Kidney tubule cell (primary cell): ENCODE measurements at regions not wholly inside any gene's neighbourhood (a gene's known extent, or its start where the extent isn't known, plus 50 kb on each side); places are given as distances from the start of the nearest gene placed in this dataset.
"Not testable (repeated sequence)": the region's sequence is repeated elsewhere in the genome, so short reads cannot be mapped to it uniquely, and the experiment has no call there.

Experiments
- DNase-seq: peaks from one replicate; pipeline ENCODE4 v3.0.0-alpha.2; 2018; ENCODE audit warnings: low spot score

- DNase-seq = no peak
Measured at GRCh38 chr10:125554016-125554703, 128.8 kb downstream of the TEX36 start.

DNA sequence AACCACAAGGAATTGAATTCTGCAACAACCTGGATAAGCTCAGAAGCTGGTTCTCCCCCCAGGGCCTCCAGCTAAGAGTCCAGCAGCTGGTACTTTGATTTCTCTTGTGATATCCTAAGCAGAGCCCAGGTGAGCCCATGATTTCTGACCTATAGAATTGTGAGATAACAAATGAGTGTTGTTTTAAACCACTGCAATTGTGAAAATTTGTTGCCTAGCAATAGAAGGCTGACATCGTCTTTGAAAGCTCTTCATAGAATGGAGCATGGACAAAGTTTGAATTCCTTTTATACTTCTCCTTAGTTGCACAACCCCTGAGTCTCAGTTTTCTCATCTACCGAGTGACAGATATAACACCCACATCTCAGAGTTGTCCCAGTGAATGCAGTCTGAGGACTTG is 129.9 kb downstream of the TEX36 start:
- no peak for DNase-seq

DNA sequence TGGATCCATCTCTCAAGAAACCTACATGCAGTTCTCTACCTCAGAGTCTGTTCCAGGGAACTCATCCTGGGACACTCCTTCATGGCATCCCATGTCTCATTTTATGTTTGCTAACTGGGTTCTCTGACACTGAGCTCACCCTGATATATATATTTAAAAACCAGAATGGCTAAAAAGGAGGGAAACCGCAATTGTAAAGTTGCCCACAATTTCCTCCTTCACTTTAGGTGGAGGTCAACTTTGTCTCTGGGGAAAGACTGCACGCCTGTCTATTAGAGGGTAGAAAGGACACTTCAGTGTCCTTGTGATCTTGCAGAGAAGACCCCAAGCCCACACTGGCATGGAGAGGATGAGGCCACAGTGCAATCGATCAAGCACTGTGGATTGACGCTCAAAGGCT is 131.7 kb downstream of the TEX36 start:
- DNase-seq = no peak

DNA sequence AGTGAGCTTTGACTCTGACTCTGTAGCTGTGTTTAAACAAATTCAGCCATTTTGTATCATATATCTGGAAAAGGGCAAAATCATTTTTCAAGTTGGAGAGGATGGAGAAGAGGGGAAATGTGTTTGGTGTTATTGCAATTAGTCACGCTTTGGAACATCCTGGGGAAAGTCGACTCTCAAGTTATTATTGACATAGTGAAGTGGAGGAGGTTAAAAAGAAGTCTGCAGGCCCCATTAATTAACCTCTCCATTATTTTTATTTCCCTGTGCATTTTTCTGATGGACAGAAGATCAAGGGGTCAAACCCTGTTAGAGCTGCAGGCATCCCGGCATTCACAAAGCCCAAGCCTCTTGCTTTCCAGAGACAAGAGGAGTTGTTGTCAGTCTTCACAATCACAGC is 132.6 kb downstream of the TEX36 start:
- no peak for DNase-seq

GRCh38 chr10:125549653-125550052 is 133.3 kb downstream of the TEX36 start:
- no peak for DNase-seq

DNA sequence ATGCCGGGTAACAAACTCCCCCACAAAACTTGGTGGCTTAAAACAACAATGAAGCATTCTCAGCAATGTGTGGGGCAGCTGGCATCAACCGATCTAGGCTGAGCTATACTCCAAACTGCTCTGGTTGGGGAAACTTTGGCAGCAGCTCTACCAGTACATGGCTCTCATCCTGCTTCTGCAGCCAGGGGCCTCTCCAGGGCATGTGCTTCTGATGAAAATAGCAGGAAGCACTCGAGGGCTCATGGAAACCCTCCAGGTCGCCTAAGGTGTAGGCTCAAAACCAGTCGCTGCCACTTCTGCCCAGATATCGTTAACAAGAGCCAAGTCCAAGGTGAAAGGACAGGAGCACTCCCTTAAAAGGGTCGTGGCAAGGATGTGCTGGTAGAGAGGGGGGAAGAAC is 134.1 kb downstream of the TEX36 start:
- no peak for DNase-seq

GRCh38 chr10:125548356-125548755 is 134.6 kb downstream of the TEX36 start:
- no peak for DNase-seq

DNA sequence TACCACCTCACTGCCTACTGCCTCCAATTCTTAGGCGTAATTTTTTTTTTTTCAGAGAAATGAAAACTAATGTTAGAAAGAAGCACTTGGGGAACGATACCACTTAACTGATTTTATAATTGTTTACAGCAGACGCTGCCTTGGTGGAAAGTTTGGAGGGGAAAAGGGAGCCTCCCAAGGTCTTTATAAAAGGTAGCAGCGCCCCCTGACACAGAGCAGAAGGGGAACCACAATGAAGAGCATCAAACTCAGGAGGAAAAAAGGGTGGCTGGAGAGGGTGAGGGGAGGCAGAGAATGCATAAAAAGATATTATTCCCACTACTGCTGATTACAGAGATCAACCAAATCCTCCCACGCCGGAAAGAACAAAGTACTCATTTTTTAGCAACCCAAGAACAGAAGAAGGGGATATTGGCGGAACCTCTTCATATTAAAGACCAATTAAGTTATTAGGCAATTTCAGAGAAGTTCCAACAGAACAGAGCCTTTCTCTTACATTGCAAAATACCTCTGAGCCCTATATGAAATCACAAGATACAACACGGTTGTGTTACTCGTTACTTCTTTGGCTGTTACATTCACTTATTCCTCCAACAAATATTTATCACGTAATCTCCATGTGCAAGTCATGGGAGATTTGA is 135.8 kb downstream of the TEX36 start:
- DNase-seq = no peak

GRCh38 chr10:125543796-125544195 is 139.2 kb downstream of the TEX36 start:
- no peak for DNase-seq

DNA sequence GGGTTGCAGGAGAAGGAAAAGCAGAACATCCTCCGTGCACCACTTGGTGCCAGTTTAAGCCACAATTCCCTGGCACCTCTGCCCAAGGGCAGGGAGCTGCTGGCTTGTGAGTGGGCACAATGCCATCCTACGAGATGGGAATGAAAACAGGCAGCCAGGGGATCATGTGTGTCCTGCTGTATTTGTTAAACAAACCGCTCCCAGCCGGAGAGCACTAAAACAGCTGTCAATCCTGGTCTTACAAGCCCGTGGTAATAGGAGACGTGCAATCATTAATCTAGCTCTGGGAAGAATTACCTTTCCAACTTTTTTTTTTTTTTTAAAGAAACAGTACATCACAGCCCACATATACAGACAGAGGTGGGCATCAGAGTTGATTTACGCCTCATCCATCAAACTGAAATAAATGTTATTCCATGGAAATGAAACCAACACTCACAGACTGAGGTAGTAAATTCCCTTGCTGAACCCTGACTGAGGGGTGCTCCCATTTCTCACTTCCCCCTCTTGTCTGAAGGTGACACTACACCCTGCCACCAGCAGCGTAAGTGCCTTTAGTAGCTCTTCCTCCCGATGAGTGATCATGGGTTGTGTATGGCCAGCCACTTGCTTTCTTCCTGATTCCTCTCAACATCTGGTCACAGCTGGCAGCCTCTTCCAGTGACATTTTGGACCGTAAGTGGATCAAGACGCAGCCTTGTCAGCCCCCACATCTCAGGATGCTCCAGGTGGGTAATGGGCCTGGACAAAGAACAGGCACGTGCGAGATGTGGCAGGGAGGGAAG is 143.8 kb downstream of the TEX36 start:
- no peak for DNase-seq

- no peak for DNase-seq
Measured at GRCh38 chr10:125536236-125536635, 146.7 kb downstream of the TEX36 start.

DNA sequence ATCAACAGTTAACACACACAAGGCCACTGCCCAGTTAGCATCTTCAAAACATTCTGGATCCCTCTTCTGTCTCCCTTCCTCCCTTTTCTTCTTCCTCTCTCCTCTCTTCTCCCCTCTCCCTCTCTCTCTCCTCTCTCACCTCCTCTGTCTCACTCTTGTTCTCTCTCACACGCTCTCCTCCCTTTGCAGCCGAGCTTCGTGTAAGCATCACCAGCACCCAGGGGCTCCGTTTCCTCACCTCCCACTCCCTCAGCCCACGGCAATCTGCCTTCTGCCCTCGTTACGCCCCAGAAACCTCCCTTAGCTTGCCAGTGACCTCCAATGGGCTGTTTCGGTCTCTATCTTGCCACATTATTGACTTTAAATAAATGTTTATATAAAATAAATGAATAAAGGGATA is 147.4 kb downstream of the TEX36 start:
- no peak for DNase-seq

DNA sequence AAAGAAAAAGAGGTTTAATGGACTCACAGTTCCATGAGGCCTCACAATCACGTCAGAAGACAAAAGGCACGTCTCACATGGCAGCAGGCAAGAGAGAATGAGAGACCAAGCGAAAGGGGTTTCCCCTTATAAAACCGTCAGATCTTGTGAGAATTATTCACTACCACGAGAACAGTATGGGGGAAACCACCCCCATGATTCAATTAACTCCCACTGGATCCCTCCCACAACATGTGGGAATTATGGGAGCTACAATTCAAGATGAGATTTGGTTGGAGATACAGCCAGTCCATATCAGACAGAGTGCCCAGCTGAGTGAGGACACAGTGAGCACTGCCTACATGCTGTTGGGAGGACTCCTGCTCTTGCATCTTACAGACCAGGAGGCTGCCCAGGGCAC is 148.4 kb downstream of the TEX36 start:
- DNase-seq = no peak

- no peak for DNase-seq
Measured at GRCh38 chr10:125533866-125534265, 149.1 kb downstream of the TEX36 start.

- peak; percentile 32 for DNase-seq
Measured at GRCh38 chr10:125531465-125531864, 151.5 kb downstream of the TEX36 start.

GRCh38 chr10:125523347-125523746 is 159.6 kb downstream of the TEX36 start:
- no peak for DNase-seq

GRCh38 chr10:125521721-125522680 is 161.0 kb downstream of the TEX36 start:
- DNase-seq = peak; percentile 29

DNA sequence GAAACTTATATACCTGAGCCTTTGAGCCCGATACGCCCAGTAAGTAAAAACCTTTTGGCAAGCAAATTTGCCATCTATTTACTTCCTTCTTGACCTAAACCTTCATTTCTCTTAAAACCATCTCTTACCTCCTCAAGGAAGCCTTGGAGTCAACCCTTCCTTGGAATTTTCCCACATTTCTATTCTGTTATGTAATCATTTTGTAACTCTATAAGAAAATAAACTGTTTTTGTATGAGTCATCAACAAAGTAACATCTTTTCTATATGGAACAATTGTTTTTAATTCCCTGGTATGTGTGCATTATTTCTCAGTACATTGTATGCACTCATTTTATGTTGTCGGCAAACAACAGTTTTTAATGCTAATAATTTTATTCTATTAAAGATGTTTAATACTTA is 162.0 kb downstream of the TEX36 start:
- no peak for DNase-seq

DNA sequence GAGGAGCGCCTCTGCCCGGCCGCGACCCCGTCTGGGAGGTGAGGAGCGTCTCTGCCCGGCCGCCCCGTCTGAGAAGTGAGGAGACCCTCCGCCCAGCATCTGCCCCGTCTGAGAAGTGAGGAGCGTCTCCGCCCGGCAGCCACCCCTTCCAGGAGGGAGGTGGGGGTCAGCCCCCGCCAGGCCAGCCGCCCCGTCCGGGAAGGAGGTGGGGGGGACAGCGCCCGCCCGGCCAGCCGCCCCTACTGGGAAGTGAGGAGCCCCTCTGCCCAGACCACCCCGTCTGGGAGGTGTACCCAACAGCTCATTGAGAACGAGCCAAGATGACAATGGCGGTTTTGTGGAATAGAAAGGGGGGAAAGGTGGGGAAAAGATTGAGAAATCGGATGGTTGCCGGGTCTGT is 164.6 kb downstream of the TEX36 start:
- not testable (repeated sequence) for DNase-seq

GRCh38 chr10:125515571-125515970 is 167.4 kb downstream of the TEX36 start:
- DNase-seq = no peak

DNA sequence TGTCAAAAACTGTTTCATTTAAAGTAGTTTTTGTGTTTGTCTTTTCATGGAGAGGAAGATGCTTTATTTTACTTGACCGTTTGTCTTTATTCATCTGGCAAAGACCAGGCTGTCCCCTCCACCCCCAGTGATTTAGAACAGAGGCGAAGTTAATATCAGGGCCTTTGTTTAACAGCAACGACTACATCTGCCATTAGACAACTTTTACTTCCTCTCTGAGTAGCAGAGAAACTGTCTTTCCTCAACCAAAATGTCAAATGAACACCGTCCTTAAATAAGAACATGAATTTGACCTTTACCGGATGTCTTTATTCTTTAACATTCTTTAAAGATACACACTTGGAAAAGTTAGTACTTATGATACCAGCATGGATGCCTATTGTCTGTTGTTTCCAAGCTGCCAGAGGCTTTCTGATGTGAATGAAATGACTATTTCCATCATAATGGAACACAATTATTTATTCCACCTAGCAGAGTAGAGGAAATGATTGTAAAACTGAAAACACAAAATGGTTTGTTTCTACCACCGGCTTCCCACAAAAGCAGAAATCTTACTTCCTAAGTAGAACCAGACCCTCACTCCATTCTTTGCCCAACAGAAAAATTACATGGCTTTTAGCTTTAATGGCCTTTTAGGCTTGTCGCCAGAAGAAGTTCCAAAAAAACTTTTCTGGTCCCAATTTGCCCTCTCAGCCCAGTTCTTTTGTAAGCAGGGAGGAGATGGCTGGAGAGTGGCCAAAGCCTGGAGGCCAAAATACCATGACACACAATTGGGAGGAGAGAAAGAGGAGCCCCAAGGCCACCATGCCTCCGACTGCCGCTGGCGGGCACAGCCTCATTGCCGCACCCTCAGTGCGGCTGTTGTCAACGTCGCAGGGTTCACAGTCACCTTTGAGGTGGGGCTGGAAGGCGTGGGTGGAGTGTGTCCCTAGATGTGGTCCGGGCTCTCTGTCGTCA is 168.5 kb downstream of the TEX36 start:
- no peak for DNase-seq
